Transverse colon (tissue), 4 donors: ENCODE measurements at regions not wholly inside any gene's neighbourhood (a gene's known extent, or its start where the extent isn't known, plus 50 kb on each side); places are given as distances from the start of the nearest gene placed in this dataset.

Source experiments
- DNase-seq: peaks from one replicate; pipeline ENCODE4 v3.0.0-alpha.2; 2019
- H3K27ac ChIP-seq, 4 donors: fragments of 200-600 bp; sonication (generic); 2 replicates each; pipeline ENCODE4 v1.5.1; 2016 to 2018; ENCODE audit warnings: inconsistent platforms in 4 of 4
- H3K27me3 ChIP-seq: fragments of 200-600 bp; sonication (generic); 2 replicates; pipeline ENCODE4 v1.5.1; 2017; ENCODE audit warnings: inconsistent platforms
- H3K36me3 ChIP-seq, 4 donors: fragments of 200-600 bp; sonication (generic); 2 replicates each; pipeline ENCODE4 v1.5.1; 2017 to 2019; ENCODE audit warnings: inconsistent platforms in 4 of 4
- H3K4me1 ChIP-seq, 4 donors: fragments of 200-600 bp; sonication (generic); 2 replicates each; pipeline ENCODE4 v1.5.1; 2017 to 2020; ENCODE audit warnings: inconsistent platforms in 4 of 4
- H3K4me3 ChIP-seq, 4 donors: fragments of 200-600 bp; sonication (generic); 1 replicate in 1 of 4; 2 replicates in 3 of 4; pipeline versions ENCODE4 v1.5.1 to v1.6.1; 2017 to 2019; ENCODE audit warnings: inconsistent platforms in 4 of 4
- H3K9me3 ChIP-seq, 2 donors: fragments of 200-600 bp; sonication (generic); 2 replicates each; pipeline ENCODE4 v1.5.1; 2017 to 2019; ENCODE audit warnings: inconsistent platforms in 2 of 2
- CTCF ChIP-seq, 5 experiments: fragments of 200-600 bp in 3 of 5; fragments of 450-650 bp in 2 of 5; sonication (generic) in 3 of 5; IDR thresholded peaks; 1 replicate in 2 of 5; 2 replicates in 3 of 5; pipeline ENCODE4 v1.5.1; 2016 to 2017; ENCODE audit warnings: antibody characterized with exemption in 5 of 5, inconsistent platforms in 3 of 5, mild to moderate bottlenecking in 2 of 5, moderate library complexity in 1 of 5
- EP300 ChIP-seq: sonication (generic); formaldehyde crosslinking; IDR thresholded peaks from one replicate; pipeline ENCODE4 v1.6.1; 2017; ENCODE audit warnings: antibody characterized with exemption, low read depth
- POLR2A ChIP-seq: fragments of 450-650 bp; IDR thresholded peaks from one replicate; pipeline ENCODE4 v1.6.1; 2016; ENCODE audit warnings: antibody characterized with exemption, mild to moderate bottlenecking, moderate library complexity
- POLR2AphosphoS5 ChIP-seq, 3 donors: sonication (generic); formaldehyde crosslinking; IDR thresholded peaks; one replicate each; pipeline ENCODE4 v1.6.1; 2016; ENCODE audit warnings: antibody characterized with exemption in 3 of 3
- WGBS, 2 donors: methylation state at CpG; one replicate each; pipeline ENCODE4 v1.1.5; 2018; ENCODE audit warnings: low coverage in 1 of 2; 5-methylcytosine and 5-hydroxymethylcytosine counted together
- in situ Hi-C, 4 donors: fragments of 200-750 bp; cut with MboI; loops; one replicate each; pipeline versions ENCODE4 v1.15.0 to v1.15.1; 2017; ENCODE audit warnings: low sequenced_read_pairs in 3 of 4, low pct_ligation_motif_present in 1 of 4, low pct_unique_long_range_greater_than_20kb in 1 of 4
- intact Hi-C: fragments of 100-400 bp; cut with DNase I; formaldehyde crosslinking; loops from one replicate; pipeline ENCODE4 v1.15.1; 2023; ENCODE audit warnings: low total_unique reads

DNA sequence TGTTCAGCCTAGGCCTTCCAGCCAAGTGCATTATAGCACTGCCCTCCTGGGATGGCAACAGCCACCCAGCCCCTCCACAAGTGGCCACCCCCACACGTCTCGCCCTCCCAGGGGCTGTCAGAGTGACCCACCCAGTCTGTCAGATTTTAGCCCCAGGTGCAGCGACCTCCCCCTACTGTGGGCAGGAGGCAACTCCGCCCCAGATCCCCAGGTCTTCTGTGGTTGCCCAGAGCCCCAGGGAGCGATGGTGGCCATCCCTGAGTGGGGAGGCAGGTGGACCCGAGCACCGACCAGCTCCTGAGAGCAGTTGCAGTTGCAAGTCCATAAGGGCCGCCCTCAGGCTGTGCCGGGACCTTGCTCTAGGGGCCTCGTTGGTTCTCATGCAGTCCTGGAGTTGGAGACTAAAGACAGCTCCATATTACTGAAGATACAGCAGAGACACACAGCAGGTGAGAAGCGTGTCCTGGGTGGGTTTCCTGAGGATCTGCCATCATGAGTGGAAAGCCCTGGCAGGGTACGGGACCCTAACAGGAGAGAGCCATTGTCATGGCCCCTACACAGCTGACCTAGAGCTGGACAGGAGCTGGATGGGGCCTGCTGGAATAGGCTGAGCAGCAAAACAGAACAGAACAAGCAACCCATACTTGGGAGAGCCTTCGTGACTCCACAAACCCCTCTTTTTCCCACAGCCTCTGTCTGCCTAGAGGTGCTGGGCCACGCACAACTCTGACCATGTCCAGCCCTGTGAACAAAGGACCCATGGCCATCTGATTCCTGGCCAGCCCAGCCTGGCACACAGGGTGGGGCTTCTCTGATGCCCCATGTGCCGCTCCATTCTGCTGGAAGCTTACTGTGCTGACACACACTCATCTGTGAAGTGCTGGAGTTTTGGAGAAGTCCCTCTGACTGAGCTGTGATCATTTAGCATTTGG, 110.3 kb upstream of the ALDH1A3 start:
- no peak for DNase-seq
- intact Hi-C loops: no loop called here
- Histone ChIP-seq H3K27ac (no peak overlapping the region), H3K4me1 (no peaks in the 10 kb centered on the region), H3K4me3 (no peak overlapping the region), H3K27me3 (no peaks in the 10 kb centered on the region), H3K36me3 (no peaks in the 10 kb centered on the region), H3K9me3 (no peaks in the 10 kb centered on the region)
- in situ Hi-C loops: no loop called here
- 92% methylated on average over 13 of the region's 15 CpGs; no CpG with 5 or more reads in 1 of the 2 donors for WGBS, 2 donors
- TF ChIP-seq POLR2AphosphoS5 (IDR thresholded peaks at IDR 0.05) (no peak), CTCF (IDR thresholded peaks at IDR 0.05) (no peak), POLR2A (no peak), EP300 (no peak)

DNA sequence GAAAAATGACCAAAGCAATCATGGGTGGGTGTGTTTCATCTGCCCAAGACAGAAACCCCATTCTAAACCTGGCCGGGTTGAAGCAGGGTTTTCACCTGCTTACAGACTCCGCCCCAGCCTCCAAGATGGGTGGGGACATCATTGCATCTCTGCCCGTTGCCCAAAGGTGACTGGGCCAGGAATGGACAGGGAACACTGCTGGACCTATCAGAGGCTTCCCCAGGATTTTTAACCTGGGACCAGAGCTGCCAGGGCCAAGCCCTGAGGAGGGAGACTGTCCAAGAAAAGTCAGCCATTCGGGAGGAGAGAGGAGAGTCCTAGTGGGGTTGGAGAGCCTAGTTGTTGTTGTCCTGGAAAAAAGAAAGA, 109.7 kb upstream of the ALDH1A3 start:
- no peaks in the 10 kb centered on the region for H3K27me3 ChIP-seq
- H3K9me3 ChIP-seq: no peaks in the 10 kb centered on the region
- H3K36me3 ChIP-seq: no peaks in the 10 kb centered on the region
- intact Hi-C loops: no loop called here
- no peak overlapping the region for H3K4me3 ChIP-seq
- H3K4me1 ChIP-seq: no peaks in the 10 kb centered on the region
- in situ Hi-C loops: no loop called here
- DNase-seq: no peak
- WGBS, 2 donors: 78 to 82% methylated on average over 1 to 3 of the region's 4 CpGs
- H3K27ac ChIP-seq: no peak overlapping the region
- TF ChIP-seq EP300: no peak
- TF ChIP-seq POLR2AphosphoS5 (IDR thresholded peaks at IDR 0.05): no peak
- TF ChIP-seq POLR2A: no peak
- no peak for TF ChIP-seq CTCF (IDR thresholded peaks at IDR 0.05)

DNA sequence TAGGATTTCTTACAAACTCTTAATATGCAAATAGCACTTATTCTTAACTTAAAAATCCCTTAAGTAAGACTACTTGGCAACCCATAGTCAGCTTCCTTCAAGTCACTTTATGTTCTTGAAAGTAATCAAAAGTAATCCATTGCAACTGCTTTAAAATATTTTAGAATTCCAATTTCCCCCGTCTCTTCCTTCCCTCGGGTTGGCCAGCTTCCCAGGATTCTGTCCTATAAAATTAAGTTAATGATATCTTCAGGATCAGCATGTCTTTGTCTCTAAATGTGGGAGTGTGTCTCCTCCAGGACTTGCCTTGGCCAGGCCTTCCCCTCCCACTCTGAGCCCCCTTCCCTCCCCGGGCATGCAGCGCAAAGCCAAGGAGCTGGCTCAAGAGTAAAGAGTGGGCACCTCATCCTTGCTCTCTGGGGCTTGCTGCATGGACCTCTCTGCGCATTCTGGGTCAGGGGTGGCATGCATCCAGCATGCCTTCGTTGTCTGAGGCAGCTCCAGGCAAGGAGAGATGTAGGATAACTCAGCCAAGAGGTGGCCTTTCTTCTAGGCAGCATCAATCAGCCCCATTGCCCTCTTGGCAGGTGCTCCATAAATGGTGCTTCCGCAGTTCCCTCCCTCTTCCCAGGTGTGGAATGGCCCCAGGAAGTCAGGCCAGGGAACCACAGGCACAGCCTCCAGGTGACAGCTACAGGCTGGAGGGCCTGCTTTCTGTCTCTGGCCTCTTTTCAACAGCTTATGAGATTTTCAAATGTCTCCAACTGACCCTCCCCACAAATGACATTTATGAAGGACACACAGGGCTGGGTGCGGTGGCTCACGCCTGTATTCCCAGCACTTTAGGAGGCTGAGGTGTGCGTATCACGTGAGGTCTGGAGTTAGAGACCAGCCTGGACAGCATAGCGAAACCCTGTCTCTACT, 108.7 kb upstream of the ALDH1A3 start:
- Histone ChIP-seq H3K4me1 (no peaks in the 10 kb centered on the region), H3K27ac (no peak overlapping the region), H3K4me3 (no peak overlapping the region), H3K36me3 (no peaks in the 10 kb centered on the region), H3K27me3 (no peaks in the 10 kb centered on the region), H3K9me3 (no peaks in the 10 kb centered on the region)
- TF ChIP-seq EP300 (no peak), POLR2AphosphoS5 (IDR thresholded peaks at IDR 0.05) (no peak), POLR2A (no peak), CTCF (IDR thresholded peaks at IDR 0.05) (no peak)
- intact Hi-C loops (no loop called here), in situ Hi-C loops (no loop called here)
- 63 to 64% methylated on average over 2 to 12 of the region's 12 CpGs for WGBS, 2 donors
- no peak for DNase-seq

DNA sequence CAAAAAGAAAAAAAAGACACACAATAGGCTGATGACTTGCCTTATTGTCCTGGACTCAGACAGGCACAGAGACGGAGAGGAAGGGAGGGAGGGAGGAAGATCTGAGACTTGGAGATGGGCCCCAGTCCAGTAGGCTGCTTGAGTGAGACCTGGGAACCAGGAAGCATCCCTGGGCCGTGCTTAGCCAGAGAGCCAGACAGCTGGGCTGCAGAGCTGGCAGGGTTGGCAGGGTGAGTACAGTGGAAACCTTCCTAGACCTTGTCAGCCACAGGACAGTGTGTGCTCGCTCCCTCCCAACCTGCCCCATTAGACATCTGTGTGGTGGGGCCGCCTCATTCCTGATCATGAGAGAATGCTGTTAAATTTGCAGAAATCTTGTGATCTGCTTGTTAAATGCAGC, 107.9 kb upstream of the ALDH1A3 start:
- Histone ChIP-seq H3K36me3 (no peaks in the 10 kb centered on the region), H3K4me1 (no peaks in the 10 kb centered on the region), H3K9me3 (no peaks in the 10 kb centered on the region), H3K4me3 (no peak overlapping the region), H3K27ac (no peak overlapping the region), H3K27me3 (no peaks in the 10 kb centered on the region)
- in situ Hi-C loops (no loop called here), intact Hi-C loops (no loop called here)
- no peak for DNase-seq
- TF ChIP-seq CTCF (IDR thresholded peaks at IDR 0.05) (no peak), POLR2AphosphoS5 (IDR thresholded peaks at IDR 0.05) (no peak), EP300 (no peak), POLR2A (no peak)
- WGBS, 2 donors: 58 to 83% methylated on average over 2 to 4 of the region's 4 CpGs
